ENCODE measurements at regions not wholly inside any gene's neighbourhood (a gene's known extent, or its start where the extent isn't known, plus 50 kb on each side); places are given as distances from the start of the nearest gene placed in this dataset.

DNA sequence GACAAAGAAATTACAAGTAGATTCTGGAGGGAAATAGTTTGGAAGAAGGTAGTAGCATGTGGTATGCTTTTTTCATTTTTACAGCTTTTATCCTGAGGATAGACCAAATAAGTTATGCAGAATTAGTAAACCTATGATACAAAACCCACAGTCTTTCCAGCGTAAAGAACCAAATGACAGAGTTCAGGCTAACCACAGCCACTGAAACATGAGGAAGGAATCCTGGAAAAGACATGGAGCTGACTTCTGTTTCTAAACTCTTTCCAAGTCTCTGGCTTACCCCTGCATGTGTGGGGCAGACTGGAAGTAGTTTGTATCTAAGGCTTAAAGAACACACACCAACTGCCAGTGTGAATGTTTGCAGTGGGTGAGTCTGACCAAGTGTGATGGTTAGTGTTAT lies 258.4 kb upstream of the TENM4 start:
- intact Hi-C loops (cut with DNase I), result no loop called here
- TF ChIP-seq, protein P1, sequence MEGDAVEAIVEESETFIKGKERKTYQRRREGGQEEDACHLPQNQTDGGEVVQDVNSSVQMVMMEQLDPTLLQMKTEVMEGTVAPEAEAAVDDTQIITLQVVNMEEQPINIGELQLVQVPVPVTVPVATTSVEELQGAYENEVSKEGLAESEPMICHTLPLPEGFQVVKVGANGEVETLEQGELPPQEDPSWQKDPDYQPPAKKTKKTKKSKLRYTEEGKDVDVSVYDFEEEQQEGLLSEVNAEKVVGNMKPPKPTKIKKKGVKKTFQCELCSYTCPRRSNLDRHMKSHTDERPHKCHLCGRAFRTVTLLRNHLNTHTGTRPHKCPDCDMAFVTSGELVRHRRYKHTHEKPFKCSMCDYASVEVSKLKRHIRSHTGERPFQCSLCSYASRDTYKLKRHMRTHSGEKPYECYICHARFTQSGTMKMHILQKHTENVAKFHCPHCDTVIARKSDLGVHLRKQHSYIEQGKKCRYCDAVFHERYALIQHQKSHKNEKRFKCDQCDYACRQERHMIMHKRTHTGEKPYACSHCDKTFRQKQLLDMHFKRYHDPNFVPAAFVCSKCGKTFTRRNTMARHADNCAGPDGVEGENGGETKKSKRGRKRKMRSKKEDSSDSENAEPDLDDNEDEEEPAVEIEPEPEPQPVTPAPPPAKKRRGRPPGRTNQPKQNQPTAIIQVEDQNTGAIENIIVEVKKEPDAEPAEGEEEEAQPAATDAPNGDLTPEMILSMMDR (IDR thresholded peaks at IDR 0.05), result no peak
- Histone ChIP-seq H3K27ac (no peak overlapping the region), H3K36me3 (no peaks in the 10 kb centered on the region), H3K4me1 (no peaks in the 10 kb centered on the region), H3K4me3 (no peak overlapping the region), H3K9me3 (peaks cover 0 to 28% (median 13%) of the 10 kb centered on the region in 12 donors), H3K27me3 (no peaks in the 10 kb centered on the region)
- ATAC-seq (no peak), DNase-seq (no peak)
- 91 to 97% (median 93%) methylated on average over 1 of the region's 1 CpG for WGBS, 4 donors

DNA sequence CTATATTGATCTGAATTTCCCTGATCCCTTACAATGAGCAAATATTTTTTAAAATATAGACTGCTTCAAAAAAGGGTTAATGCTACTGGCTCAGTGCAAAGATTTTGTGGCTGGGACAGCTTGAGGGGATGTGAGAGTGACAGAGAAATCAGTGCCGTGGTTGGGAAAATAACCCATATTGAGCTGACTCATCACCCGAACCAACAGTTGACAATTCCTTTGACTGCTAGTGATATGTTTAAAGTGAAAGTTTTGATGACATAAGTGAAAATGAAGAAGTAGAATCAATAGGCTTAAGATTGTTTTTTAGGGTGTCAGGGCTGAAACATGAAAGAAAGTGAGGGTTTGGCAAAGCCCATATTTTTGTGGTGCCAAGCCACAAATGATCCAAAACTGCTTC lies 257.1 kb upstream of the TENM4 start:
- TF ChIP-seq, protein P1 (IDR thresholded peaks at IDR 0.05), result no peak
- TF ChIP-seq POLR2A (IDR thresholded peaks at IDR 0.05), result no peak
- DNase-seq, result no peak
- 54 to 71% (median 60%) methylated on average over 2 of the region's 2 CpGs for WGBS, 4 donors
- Histone ChIP-seq H3K9me3 (peaks cover 0 to 22% (median 11%) of the 10 kb centered on the region in 12 donors), H3K36me3 (no peaks in the 10 kb centered on the region), H3K4me1 (no peaks in the 10 kb centered on the region), H3K27me3 (no peaks in the 10 kb centered on the region), H3K4me3 (no peak overlapping the region), H3K27ac (no peak overlapping the region)
- no peak for ATAC-seq
- intact Hi-C loops (cut with DNase I), result no loop called here

DNA sequence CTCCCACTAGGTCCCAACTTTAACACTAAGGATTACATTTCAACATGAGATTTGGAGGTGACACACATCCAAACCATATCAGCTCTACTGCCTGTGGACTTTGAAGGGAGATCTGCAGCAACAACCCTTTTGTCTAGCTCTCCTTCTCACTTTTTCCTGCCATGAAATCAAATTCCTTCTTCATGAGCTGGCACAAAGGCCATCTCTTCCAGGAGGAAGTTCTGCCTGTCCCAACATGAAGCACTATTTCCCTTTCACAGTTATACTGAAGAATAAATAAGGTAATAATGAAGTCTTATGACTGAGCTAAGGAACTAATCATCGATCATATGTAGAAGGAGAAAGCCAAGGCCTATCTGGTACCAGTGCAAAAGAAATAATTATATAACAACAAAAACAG lies 253.5 kb upstream of the TENM4 start:
- Histone ChIP-seq H3K4me3 (no peak overlapping the region), H3K9me3 (no peaks in the 10 kb centered on the region), H3K36me3 (no peaks in the 10 kb centered on the region), H3K27ac (no peak overlapping the region), H3K4me1 (no peaks in the 10 kb centered on the region), H3K27me3 (no peaks in the 10 kb centered on the region)
- DNase-seq (no peak), ATAC-seq (no peak)
- intact Hi-C loops (cut with DNase I), result no loop called here
- WGBS, 4 donors, result 76 to 94% (median 86%) methylated on average over 1 of the region's 1 CpG
- TF ChIP-seq, protein P1 (IDR thresholded peaks at IDR 0.05), result no peak
- no peak for TF ChIP-seq POLR2A (IDR thresholded peaks at IDR 0.05)

DNA sequence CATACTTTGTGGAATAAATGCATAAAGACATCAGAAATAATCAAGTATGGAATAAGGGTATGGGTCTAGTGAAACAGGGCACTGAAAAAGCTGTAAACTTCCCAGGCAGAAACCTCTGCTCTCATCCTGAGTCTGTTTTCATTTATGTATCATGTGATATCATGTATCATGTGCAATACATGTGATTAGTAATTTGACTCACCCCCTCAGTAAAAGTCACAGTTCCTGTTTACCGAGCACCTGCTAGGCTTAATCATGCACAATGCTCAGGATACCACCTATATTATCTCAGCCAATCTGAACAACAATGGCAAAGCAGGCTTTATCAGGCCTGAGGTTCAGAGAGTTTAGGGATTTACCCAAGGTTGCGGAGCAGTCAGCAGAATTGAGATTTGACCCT lies 250.6 kb upstream of the TENM4 start:
- no peak for ATAC-seq
- Histone ChIP-seq H3K9me3 (no peaks in the 10 kb centered on the region), H3K36me3 (no peaks in the 10 kb centered on the region), H3K4me1 (no peaks in the 10 kb centered on the region), H3K4me3 (no peak overlapping the region), H3K27me3 (no peaks in the 10 kb centered on the region), H3K27ac (no peak overlapping the region)
- intact Hi-C loops (cut with DNase I), result no loop called here
- no peak for DNase-seq
- TF ChIP-seq, protein P1 (IDR thresholded peaks at IDR 0.05), result no peak
- TF ChIP-seq POLR2A (IDR thresholded peaks at IDR 0.05), result no peak
- WGBS, 4 donors, result 84 to 97% (median 91%) methylated on average over 2 of the region's 2 CpGs

Data from heart left ventricle (tissue), 16 donors.